NB4 (cell line): ENCODE measurements at regions not wholly inside any gene's neighbourhood (a gene's known extent, or its start where the extent isn't known, plus 50 kb on each side); places are given as distances from the start of the nearest gene placed in this dataset.

Experiments
- DNase-seq: peaks from one replicate; pipeline ENCODE4 v3.0.0; 2010; ENCODE audit warnings: low read depth
- H3K4me3 ChIP-seq: one replicate; pipeline ENCODE4 v1.5.1; 2011; ENCODE audit warnings: mild to moderate bottlenecking, low read depth, low read length, moderate library complexity
- CTCF ChIP-seq: IDR thresholded peaks from one replicate; pipeline ENCODE4 v1.5.1; 2012; ENCODE audit warnings: low read depth, low read length
- MAX ChIP-seq: IDR thresholded peaks from 2 replicates; pipeline ENCODE4 v1.6.1; 2011; ENCODE audit warnings: low read depth, low read length
- MYC ChIP-seq: IDR thresholded peaks from 2 replicates; pipeline ENCODE4 v1.6.1; 2011; ENCODE audit warnings: low read depth, low read length
- POLR2A ChIP-seq: IDR thresholded peaks from 2 replicates; pipeline ENCODE4 v1.6.1; 2011; ENCODE audit warnings: mild to moderate bottlenecking; ENCODE audit not compliant: insufficient read length; ENCODE audit errors: extremely low read depth

GRCh38 chrX:39665830-39666518 is 431.8 kb downstream of the BCOR start:
- no peak overlapping the region for H3K4me3 ChIP-seq
- DNase-seq, result no peak
- TF ChIP-seq MYC (no peak), CTCF (no peak), POLR2A (no peak), MAX (no peak)

- TF ChIP-seq CTCF (no peak), MYC (no peak), POLR2A (no peak), MAX (no peak)
- H3K4me3 ChIP-seq, result no peak overlapping the region
- no peak for DNase-seq
Observed at GRCh38 chrX:39667191-39667590, 430.6 kb downstream of the BCOR start.

DNA sequence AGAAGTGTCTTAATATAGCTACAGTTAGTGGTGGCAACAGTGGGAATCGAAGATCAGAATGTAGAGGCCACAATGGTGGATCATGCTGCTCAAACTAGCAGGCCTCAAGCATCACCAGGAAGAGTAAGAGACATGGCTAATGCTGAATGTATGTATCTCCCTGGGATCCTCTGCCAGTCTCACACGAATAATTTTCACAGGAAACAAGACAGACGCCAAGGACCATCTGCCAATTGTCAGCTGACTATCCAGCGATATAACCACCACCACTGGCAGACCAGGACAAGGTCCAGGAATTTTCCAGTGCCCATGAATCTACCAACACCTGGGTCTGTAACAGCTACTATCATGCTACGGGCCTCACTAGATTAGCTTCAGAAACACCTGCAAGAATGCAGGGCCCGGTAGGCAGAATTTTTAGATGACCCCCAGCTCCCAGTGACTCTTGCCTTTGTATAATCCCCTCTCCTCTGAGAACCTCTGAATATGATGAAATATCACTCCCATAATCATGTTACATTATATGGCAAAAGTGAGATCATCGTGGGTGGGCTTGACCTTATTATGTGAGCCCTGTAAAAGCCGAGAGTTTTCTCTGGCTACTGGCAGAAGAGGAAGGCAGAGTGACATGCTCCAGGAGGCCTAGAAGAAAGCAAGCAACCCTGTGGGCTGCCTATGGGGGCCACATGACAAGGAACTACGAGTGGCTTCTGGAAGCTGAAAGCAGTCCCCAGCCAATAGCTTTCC is 429.8 kb downstream of the BCOR start:
- TF ChIP-seq MYC (no peak), CTCF (no peak), POLR2A (no peak)
- DNase-seq, result no peak

GRCh38 chrX:39669668-39670067 is 428.1 kb downstream of the BCOR start:
- DNase-seq, result no peak

More for the DNA sequence above, 429.8 kb downstream of the BCOR start:
- no peak overlapping the region for H3K4me3 ChIP-seq

DNA sequence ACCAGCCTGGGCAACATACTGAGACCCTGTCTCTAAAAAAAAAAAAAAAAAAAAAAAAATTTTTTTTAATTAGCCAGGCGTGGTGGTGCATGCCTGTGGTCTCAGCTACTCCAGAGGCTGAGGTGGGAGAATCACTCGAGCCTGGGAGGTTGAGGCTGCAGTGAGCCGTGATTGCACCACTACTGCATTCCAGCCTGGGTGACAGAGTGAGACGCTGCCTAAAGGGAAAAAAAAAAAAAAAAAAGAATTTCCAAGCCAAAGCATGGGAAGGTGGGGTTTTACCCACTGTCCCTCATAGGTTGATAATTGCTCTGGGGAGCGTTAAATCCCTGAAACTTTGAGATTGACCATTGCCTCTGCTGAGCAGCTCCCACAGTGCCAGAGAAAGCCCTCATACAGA is 427.5 kb downstream of the BCOR start:
- no peak for TF ChIP-seq POLR2A
- TF ChIP-seq MAX, result no peak
- DNase-seq, result no peak

More at GRCh38 chrX:39669668-39670067, 428.1 kb downstream of the BCOR start:
- no peak overlapping the region for H3K4me3 ChIP-seq
- TF ChIP-seq MAX (no peak), MYC (no peak), POLR2A (no peak), CTCF (no peak)

GRCh38 chrX:39672405-39672804 is 425.4 kb downstream of the BCOR start:
- no peak overlapping the region for H3K4me3 ChIP-seq
- DNase-seq, result no peak
- TF ChIP-seq MYC (no peak), MAX (no peak), CTCF (no peak), POLR2A (no peak)

More for the DNA sequence above, 427.5 kb downstream of the BCOR start:
- H3K4me3 ChIP-seq, result no peak overlapping the region
